Naive thymus-derived CD4-positive, alpha-beta T cell (primary cell): ENCODE measurements at regions not wholly inside any gene's neighbourhood (a gene's known extent, or its start where the extent isn't known, plus 50 kb on each side); places are given as distances from the start of the nearest gene placed in this dataset.

Experiments
- ATAC-seq: fragments of 150-1000 bp; cut with Tn5 transposase; 2 replicates; pipeline ENCODE4 v1.10.0; 2021; ENCODE audit warnings: mild to moderate bottlenecking, moderate library complexity
- CTCF ChIA-PET: fragments of 350-600 bp; sonication (Branson Sonifier 250); formaldehyde crosslinking; loops from one replicate; lab custom pipeline; 2021; ENCODE audit warnings: antibody characterized with exemption; lab: Charles Lee
- POLR2A ChIA-PET: fragments of 350-600 bp; sonication (Branson Sonifier 250); formaldehyde crosslinking; loops from one replicate; lab custom pipeline; 2021; ENCODE audit warnings: antibody characterized with exemption, inconsistent platforms; lab: Charles Lee
- DNase-seq, 9 donors: peaks; one replicate each; pipeline versions ENCODE4 v3.0.0 to v3.0.0-alpha.2; 2020 to 2022; ENCODE audit warnings: mixed read lengths in 1 of 9
- H3K27ac ChIP-seq: one replicate; pipeline ENCODE4 v1.7.0; 2013; ENCODE audit warnings: mild to moderate bottlenecking, low read depth, low read length, moderate library complexity
- H3K27me3 ChIP-seq, 2 donors: one replicate each; pipeline ENCODE4 v1.7.0; 2013; ENCODE audit warnings: low read length in 2 of 2, mild to moderate bottlenecking in 2 of 2, moderate library complexity in 2 of 2; ENCODE audit not compliant: control insufficient read depth in 2 of 2, insufficient read depth in 2 of 2
- H3K36me3 ChIP-seq, 3 experiments: 1 replicate in 2 of 3; 2 replicates in 1 of 3; pipeline ENCODE4 v1.7.0; 2013; ENCODE audit warnings: low read length in 3 of 3, mild to moderate bottlenecking in 3 of 3, moderate library complexity in 1 of 3; ENCODE audit not compliant: insufficient read depth in 3 of 3, control insufficient read depth in 2 of 3
- H3K4me1 ChIP-seq, 2 donors: one replicate each; pipeline ENCODE4 v1.7.0; 2013; ENCODE audit warnings: low read length in 2 of 2, mild to moderate bottlenecking in 2 of 2, moderate library complexity in 1 of 2; ENCODE audit not compliant: control insufficient read depth in 2 of 2, insufficient read depth in 2 of 2
- H3K4me3 ChIP-seq: 2 replicates; pipeline ENCODE4 v1.7.0; 2013; ENCODE audit warnings: mild to moderate bottlenecking, low read length
- H3K9me3 ChIP-seq, 3 experiments: 1 replicate in 2 of 3; 2 replicates in 1 of 3; pipeline ENCODE4 v1.7.0; 2013; ENCODE audit warnings: low read length in 3 of 3; ENCODE audit not compliant: control insufficient read depth in 2 of 3
- H3K27ac Mint-ChIP-seq, 9 donors: one replicate each; pipeline ENCODE4 v1.8.0; 2020 to 2022; ENCODE audit warnings: mixed read lengths in 9 of 9, mild to moderate bottlenecking in 8 of 9, moderate library complexity in 5 of 9, inconsistent platforms in 2 of 9
- H3K27me3 Mint-ChIP-seq, 5 donors: one replicate each; pipeline ENCODE4 v1.8.0; 2021 to 2022; ENCODE audit warnings: mixed read lengths in 5 of 5, mild to moderate bottlenecking in 1 of 5
- H3K36me3 Mint-ChIP-seq, 5 donors: one replicate each; pipeline ENCODE4 v1.8.0; 2020 to 2022; ENCODE audit warnings: mixed read lengths in 5 of 5, mild to moderate bottlenecking in 3 of 5, inconsistent platforms in 1 of 5
- H3K4me1 Mint-ChIP-seq, 7 donors: one replicate each; pipeline ENCODE4 v1.8.0; 2020 to 2022; ENCODE audit warnings: mixed read lengths in 7 of 7, mild to moderate bottlenecking in 3 of 7, inconsistent platforms in 1 of 7
- H3K4me3 Mint-ChIP-seq, 10 donors: one replicate each; pipeline ENCODE4 v1.8.0; 2020 to 2022; ENCODE audit warnings: mild to moderate bottlenecking in 10 of 10, mixed read lengths in 10 of 10, moderate library complexity in 6 of 10, inconsistent platforms in 2 of 10
- H3K9me3 Mint-ChIP-seq, 11 donors: one replicate each; pipeline ENCODE4 v1.8.0; 2020 to 2022; ENCODE audit warnings: mixed read lengths in 11 of 11, mild to moderate bottlenecking in 4 of 11, inconsistent platforms in 1 of 11, moderate library complexity in 1 of 11
- intact Hi-C, 2 donors: fragments of 100-400 bp; cut with micrococcal nuclease; formaldehyde crosslinking; loops; one replicate each; pipeline ENCODE4 v1.15.1; 2023

- no peaks in the 10 kb centered on the region for H3K4me1 ChIP-seq
- no peak overlapping the region for H3K27ac ChIP-seq
- Mint-ChIP-seq H3K36me3 (no peaks in the 10 kb centered on the region), H3K27me3 (peaks cover 0 to 18% (median 4%) of the 10 kb centered on the region in 5 donors), H3K27ac (no peak overlapping the region), H3K4me1 (no peaks in the 10 kb centered on the region), H3K9me3 (peaks cover 0 to 5% (median 0%) of the 10 kb centered on the region in 11 donors), H3K4me3 (no peak overlapping the region)
- ChIA-PET POLR2A (no interaction called here), CTCF (no interaction called here)
- H3K9me3 ChIP-seq = no peaks in the 10 kb centered on the region
- no peak for ATAC-seq
- H3K27me3 ChIP-seq = no peaks in the 10 kb centered on the region
- H3K36me3 ChIP-seq = no peaks in the 10 kb centered on the region
- DNase-seq = no peak
- H3K4me3 ChIP-seq = no peak overlapping the region
- intact Hi-C loops = no loop called here
Observed at GRCh38 chr12:5262450-5262849, 169.5 kb upstream of the NTF3 start.

- H3K27ac Mint-ChIP-seq = no peak overlapping the region
- no peak overlapping the region for H3K4me3 Mint-ChIP-seq
- H3K4me1 ChIP-seq = no peaks in the 10 kb centered on the region
Observed at GRCh38 chr12:5262885-5263284, 169.0 kb upstream of the NTF3 start.

GRCh38 chr12:5264006-5264405, 167.9 kb upstream of the NTF3 start:
- CTCF ChIA-PET = no interaction called here

More at GRCh38 chr12:5262885-5263284, 169.0 kb upstream of the NTF3 start:
- no peaks in the 10 kb centered on the region for H3K27me3 ChIP-seq
- DNase-seq = no peak
- no peak for ATAC-seq
- CTCF ChIA-PET = no interaction called here
- intact Hi-C loops = no loop called here
- POLR2A ChIA-PET = no interaction called here
- H3K9me3 Mint-ChIP-seq = peaks cover 0 to 5% (median 0%) of the 10 kb centered on the region in 11 donors
- no peaks in the 10 kb centered on the region for H3K9me3 ChIP-seq
- H3K36me3 ChIP-seq = no peaks in the 10 kb centered on the region
- H3K36me3 Mint-ChIP-seq = no peaks in the 10 kb centered on the region
- no peak overlapping the region for H3K27ac ChIP-seq
- no peak overlapping the region for H3K4me3 ChIP-seq
- H3K27me3 Mint-ChIP-seq = peaks cover 0 to 14% (median 0%) of the 10 kb centered on the region in 5 donors
- no peaks in the 10 kb centered on the region for H3K4me1 Mint-ChIP-seq

GRCh38 chr12:5267603-5268423, 164.1 kb upstream of the NTF3 start:
- no peaks in the 10 kb centered on the region for H3K27me3 ChIP-seq
- ATAC-seq = no peak
- H3K36me3 ChIP-seq = no peaks in the 10 kb centered on the region
- H3K4me1 ChIP-seq = no peaks in the 10 kb centered on the region
- H3K4me3 Mint-ChIP-seq = no peak overlapping the region
- H3K27me3 Mint-ChIP-seq = peaks cover 0 to 10% (median 0%) of the 10 kb centered on the region in 5 donors
- ChIA-PET POLR2A (no interaction called here), CTCF (no interaction called here)
- intact Hi-C loops = no loop called here
- no peaks in the 10 kb centered on the region for H3K36me3 Mint-ChIP-seq
- H3K27ac ChIP-seq = no peak overlapping the region
- H3K9me3 ChIP-seq = no peaks in the 10 kb centered on the region
- no peaks in the 10 kb centered on the region for H3K4me1 Mint-ChIP-seq
- no peak overlapping the region for H3K4me3 ChIP-seq
- H3K27ac Mint-ChIP-seq = no peak overlapping the region
- peaks cover 0 to 5% (median 0%) of the 10 kb centered on the region in 11 donors for H3K9me3 Mint-ChIP-seq
- DNase-seq = no peak

More at GRCh38 chr12:5264006-5264405, 167.9 kb upstream of the NTF3 start:
- POLR2A ChIA-PET = no interaction called here
- Mint-ChIP-seq H3K36me3 (no peaks in the 10 kb centered on the region), H3K9me3 (peaks cover 0 to 5% (median 0%) of the 10 kb centered on the region in 11 donors), H3K4me3 (no peak overlapping the region), H3K4me1 (no peaks in the 10 kb centered on the region), H3K27me3 (peaks cover 0 to 10% (median 0%) of the 10 kb centered on the region in 5 donors), H3K27ac (no peak overlapping the region)
- H3K27ac ChIP-seq = no peak overlapping the region
- ATAC-seq = no peak
- intact Hi-C loops = no loop called here
- H3K36me3 ChIP-seq = no peaks in the 10 kb centered on the region
- no peak for DNase-seq
- H3K27me3 ChIP-seq = no peaks in the 10 kb centered on the region
- no peaks in the 10 kb centered on the region for H3K4me1 ChIP-seq
- H3K9me3 ChIP-seq = no peaks in the 10 kb centered on the region
- H3K4me3 ChIP-seq = no peak overlapping the region

- Histone ChIP-seq H3K9me3 (no peaks in the 10 kb centered on the region), H3K27me3 (no peaks in the 10 kb centered on the region), H3K36me3 (no peaks in the 10 kb centered on the region), H3K27ac (no peak overlapping the region), H3K4me1 (no peaks in the 10 kb centered on the region), H3K4me3 (no peak overlapping the region)
- intact Hi-C loops = no loop called here
- POLR2A ChIA-PET = no interaction called here
- Mint-ChIP-seq H3K27ac (no peak overlapping the region), H3K27me3 (peaks cover 0 to 10% (median 0%) of the 10 kb centered on the region in 5 donors), H3K4me3 (no peak overlapping the region), H3K36me3 (no peaks in the 10 kb centered on the region), H3K4me1 (no peaks in the 10 kb centered on the region), H3K9me3 (peaks cover 0 to 5% (median 0%) of the 10 kb centered on the region in 11 donors)
- DNase-seq (no peak), ATAC-seq (no peak)
- CTCF ChIA-PET = no interaction called here
Observed at GRCh38 chr12:5268424-5269210, 163.3 kb upstream of the NTF3 start.

GRCh38 chr12:5269846-5270245, 162.1 kb upstream of the NTF3 start:
- Mint-ChIP-seq H3K4me3 (no peak overlapping the region), H3K27ac (no peak overlapping the region), H3K9me3 (peaks cover 0 to 5% (median 0%) of the 10 kb centered on the region in 11 donors), H3K4me1 (no peaks in the 10 kb centered on the region), H3K27me3 (peaks cover 0 to 18% (median 0%) of the 10 kb centered on the region in 5 donors), H3K36me3 (no peaks in the 10 kb centered on the region)
- Histone ChIP-seq H3K36me3 (no peaks in the 10 kb centered on the region), H3K4me3 (no peak overlapping the region), H3K4me1 (no peaks in the 10 kb centered on the region), H3K27ac (no peak overlapping the region), H3K27me3 (no peaks in the 10 kb centered on the region), H3K9me3 (no peaks in the 10 kb centered on the region)
- no peak for DNase-seq
- no peak for ATAC-seq
- ChIA-PET POLR2A (no interaction called here), CTCF (no interaction called here)
- intact Hi-C loops = no loop called here
